ENCODE measurements at regions not wholly inside any gene's neighbourhood (a gene's known extent, or its start where the extent isn't known, plus 50 kb on each side); places are given as distances from the start of the nearest gene placed in this dataset.
"Not testable (repeated sequence)": the region's sequence is repeated elsewhere in the genome, so short reads cannot be mapped to it uniquely, and the experiment has no call there.

DNA sequence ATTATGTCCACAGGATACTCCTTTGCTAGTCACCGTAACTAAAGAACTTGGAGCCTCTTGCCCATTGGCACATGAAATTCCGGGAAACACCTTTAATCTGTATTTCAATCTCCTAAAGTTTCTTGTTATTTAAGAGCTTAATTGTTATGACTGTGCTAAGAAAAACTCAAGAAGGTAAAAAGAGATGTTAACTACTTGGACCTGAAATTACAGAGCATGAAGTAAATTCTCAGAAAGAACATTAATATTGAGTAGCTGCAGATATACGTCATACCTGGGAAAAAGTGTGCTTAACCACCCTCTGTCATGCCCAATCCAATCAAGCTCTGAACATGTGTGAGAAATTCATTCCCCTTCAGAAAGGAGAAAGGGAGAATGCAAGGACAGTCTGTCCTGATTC, 394.9 kb upstream of the PTGER4 start:
- no peak for DNase-seq (ENCODE audit: low spot score)

DNA sequence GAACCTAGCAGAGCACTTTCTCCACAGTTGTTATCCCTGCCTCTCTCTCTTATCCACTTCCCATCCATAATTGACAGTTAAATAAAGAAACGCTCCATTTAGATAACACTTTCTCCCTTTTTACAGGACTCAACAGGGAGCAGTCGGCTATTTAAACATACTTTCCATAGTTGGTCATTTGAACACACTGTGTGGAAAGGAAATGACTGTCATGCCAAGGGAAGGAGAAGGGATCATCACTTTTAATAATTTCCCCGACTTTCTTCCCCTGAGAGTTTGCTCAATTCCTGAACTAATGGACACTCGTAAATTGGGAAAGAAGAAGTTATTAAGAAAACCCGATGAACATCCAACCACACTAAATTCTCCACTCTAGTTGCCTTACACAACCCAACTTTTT, 400.8 kb upstream of the PTGER4 start:
- DNase-seq (ENCODE audit: low spot score) = no peak

DNA sequence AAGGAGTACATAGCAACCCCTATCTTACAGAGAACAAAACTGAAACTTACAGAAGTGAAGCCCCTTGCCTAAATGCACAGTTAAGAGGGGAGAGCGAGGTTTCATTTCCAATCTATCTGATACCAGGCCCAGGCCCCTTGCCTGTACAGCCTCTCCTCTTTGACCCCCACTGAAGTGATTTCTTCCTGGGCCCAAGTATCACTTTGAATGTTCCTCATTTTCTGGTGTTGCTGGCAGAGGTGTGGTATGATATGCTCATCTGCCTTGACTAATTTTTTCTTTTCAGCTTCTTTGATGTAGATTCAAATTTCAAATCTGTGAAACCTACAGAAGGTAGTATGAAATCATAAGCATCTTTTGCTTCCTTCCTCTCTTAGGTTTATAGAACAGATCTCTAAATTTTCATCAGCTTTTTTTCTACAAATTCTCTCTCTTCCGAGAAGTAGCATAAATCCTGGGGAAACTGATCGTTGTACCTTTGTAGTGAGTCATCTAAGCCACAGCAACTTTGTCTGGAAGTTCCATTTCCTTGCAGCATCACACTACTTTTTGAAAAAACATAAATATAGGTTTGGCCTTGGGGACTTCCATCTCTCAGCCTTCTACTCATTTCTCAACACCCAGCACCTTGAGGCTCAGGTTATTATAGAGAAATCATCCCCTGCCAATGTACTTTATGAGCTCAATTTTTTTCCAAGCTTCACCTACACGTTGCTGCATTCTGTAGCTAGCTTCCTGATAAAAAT, 402.4 kb upstream of the PTGER4 start:
- DNase-seq (ENCODE audit: low spot score) = no peak

DNA sequence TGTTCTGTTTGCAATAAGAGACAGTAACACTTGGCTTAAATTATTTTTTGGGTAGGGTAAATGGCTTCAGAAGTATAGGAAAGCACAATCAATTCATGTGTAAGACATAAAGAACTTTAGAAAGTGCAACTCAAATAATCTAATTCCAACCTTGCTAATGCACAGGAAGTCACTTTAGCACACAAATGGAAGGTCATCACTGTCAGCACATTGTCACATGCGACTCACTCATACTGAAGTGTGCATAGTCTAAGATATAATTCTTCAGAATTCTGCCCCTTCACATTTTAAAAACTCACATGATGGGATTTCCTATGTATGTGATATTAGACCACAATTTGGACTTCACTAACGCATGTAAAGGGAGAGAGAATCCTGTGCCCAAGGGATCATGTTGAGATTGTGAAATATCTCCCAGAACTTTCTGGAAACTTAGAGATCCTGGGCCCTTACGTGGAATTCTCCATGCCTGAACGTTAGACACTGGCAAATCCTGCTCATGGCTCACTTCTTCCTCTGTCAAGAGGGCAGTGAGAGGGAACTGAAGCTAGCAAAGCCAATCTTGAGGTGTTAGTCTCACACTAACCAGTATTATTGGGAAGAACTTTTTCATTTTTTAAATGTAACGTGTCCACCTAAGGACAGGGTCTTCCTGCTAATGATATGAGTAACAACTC, 403.2 kb upstream of the PTGER4 start:
- no peak for DNase-seq (ENCODE audit: low spot score)

DNA sequence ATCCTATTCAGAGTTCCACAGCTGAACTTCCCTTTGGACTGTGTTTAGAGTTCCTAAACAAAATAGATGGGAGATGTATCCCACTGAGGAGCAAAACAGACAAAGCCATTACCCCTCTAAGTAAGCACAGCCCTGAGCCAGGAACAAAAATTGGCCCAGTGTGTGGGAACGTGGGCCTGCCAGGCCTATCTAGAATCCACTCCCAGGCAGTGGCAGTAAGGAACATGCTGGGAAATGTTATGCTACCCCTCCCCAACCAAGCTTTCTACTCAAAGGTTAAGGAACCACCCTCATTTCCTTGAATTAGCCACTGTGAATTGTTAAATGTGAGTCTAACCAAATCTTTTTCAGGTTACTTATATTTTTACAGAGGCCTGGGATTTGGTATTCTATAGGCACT, 405.1 kb upstream of the PTGER4 start:
- no peak for DNase-seq (ENCODE audit: low spot score)

DNA sequence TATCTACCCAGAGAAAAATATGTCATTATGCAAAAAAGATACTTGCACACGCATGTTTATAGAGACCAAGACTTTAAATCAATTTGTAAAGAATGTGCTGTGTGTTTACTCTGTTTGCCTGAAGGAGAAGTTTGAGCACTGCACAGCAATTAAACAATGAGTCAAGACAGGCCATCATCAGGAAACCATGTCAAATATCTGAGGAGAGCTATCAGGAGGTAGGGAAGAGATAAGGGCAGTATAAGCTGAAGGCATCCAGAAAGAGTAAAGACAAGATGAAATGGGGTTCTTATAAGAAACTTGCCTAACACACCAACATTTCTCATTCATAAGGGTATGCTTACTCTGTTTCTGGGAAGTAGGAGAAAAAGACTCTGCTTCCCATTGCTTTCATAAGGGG, 405.8 kb upstream of the PTGER4 start:
- DNase-seq (ENCODE audit: low spot score) = no peak

DNA sequence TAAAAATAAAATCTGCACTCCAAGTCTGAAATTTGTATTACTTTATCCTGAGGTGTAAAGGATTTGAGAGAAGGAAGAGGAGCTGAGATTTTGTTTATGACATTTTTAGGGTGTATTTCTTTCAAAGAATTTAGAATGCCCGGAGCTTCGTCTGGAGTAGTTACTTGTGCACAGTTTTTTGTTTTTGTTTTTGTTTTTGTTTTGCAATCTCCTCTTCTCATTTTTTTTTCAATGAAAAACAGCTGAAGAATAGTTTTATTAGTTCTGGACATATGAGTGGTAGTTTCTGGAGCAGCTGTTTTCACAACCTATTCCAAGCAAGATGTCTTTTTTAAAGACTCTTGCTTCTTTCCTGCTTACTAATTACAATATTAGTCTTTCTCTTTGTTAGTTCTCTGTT, 408.2 kb upstream of the PTGER4 start:
- DNase-seq (ENCODE audit: low spot score) = no peak

DNA sequence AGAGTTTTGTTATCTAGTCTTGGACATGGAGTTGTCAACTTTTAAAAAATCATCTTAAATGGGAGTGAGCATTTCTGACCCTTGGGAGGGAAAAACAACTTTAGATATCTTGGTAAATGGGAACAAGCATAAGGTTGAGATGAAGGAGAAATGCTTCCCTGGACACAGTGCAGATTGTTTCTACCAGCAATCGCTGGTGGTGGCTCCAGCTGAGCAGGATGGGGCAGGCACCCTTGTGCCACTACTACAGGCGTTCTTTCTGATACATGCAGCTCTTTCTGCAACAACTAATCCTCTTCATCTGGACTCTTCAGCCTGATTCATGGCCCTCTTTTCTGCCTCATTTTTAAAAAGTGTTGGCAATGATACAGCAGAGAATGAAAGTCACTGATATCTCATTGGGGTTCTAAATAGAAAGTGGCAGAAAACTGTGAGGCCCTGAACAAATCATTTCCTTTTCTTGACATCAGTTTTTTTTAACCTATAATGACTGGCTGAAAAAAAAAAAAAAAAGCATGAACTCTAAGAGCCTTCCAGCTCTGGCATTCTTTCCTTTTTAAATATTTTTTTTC, 409.4 kb upstream of the PTGER4 start:
- DNase-seq (ENCODE audit: low spot score) = peak; percentile 87

DNA sequence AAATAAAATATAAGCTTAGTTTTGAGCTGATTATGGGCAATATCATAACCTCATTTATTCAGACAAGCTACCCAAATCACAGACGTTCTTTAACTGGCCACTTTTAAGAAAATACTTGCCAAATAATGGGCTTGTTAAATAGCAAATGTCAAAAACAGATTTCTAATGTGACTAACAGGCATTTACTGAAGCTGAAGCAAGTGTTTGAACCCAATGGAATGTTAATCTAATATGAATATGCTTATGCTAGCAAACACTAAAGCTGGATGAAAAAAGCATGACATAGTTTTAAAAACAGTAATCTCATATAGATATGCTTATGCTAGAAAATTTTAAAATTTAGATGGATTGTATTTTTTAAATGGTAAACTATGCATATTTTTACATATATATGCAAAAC, 411.6 kb upstream of the PTGER4 start:
- peak; percentile 11 for DNase-seq (ENCODE audit: low spot score)

DNA sequence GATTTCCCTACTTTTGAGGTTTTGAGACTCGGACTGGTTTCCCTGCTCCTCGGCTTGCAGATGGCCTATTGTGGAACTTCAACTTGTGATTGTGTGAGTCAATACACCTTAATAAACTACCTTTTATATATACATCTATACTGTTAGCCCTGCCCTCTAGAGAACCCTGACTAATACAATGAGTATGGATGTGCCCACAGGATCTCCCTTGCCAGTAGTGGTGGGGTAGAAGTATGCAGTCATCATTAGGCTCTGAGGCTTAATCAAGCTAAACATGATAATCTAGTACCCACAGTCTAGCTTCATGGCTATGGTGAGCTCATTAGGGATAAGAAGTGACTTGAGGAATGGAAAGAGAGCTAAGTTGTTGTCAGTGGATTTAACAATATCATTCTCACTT, 412.8 kb upstream of the PTGER4 start:
- DNase-seq (ENCODE audit: low spot score) = no peak

DNA sequence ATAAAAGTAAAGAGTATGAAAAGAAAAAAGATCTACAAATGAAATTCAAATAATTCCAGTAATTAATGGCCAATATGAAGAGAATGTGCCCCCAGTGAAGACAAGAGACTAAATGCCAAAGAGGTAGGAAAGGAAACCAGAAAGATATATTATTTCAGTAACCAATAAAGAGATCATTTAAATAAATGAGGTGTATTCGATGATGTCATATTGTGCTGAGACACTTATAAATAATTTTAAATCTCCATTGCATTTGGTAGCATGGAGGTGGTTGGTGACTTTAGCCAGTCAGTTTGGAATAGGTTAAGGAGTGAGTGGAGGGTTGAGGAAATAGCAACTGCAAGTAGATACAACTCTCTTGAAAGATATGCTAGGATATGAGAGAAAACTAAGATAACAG, 417.7 kb upstream of the PTGER4 start:
- DNase-seq (ENCODE audit: low spot score) = no peak

DNA sequence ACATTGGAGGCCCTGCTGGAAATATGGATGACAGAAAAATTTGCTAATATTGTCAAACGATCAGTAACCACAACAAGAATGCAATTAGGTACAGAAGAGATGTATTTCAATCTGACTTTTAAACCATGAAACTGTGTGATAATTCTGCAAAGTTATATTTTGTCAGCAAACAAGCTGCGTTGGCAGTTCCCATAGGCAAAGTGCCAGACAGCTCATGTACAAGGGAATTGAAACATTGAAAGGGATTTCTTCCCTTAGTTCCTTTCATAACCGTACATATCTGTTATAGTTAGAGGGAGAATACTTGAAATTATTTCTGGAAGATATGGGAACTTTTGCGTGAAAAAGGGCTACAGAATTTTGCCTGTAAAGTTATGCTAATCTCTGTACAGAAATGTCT, 419.4 kb upstream of the PTGER4 start:
- peak; percentile 74 for DNase-seq (ENCODE audit: low spot score)

DNA sequence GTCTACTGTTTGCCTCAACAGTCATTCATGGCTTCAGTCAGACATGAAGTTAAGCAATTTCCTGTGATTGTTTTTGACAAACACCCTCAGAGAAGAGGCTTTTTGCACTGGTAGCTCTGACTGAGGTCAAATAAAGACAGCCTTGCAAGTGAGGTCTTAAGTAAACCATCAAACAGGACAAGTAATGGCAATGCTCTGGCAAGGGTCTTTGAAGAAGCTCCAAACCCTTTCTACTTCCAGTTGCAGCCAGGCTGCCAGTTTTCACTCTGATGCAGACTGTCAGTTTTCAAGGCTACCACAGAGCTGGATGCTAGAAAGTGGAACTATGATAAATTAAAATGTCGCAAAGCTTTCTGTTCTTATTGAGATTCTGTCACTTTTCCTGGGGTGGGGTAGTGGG, 421.5 kb upstream of the PTGER4 start:
- no peak for DNase-seq (ENCODE audit: low spot score)

DNA sequence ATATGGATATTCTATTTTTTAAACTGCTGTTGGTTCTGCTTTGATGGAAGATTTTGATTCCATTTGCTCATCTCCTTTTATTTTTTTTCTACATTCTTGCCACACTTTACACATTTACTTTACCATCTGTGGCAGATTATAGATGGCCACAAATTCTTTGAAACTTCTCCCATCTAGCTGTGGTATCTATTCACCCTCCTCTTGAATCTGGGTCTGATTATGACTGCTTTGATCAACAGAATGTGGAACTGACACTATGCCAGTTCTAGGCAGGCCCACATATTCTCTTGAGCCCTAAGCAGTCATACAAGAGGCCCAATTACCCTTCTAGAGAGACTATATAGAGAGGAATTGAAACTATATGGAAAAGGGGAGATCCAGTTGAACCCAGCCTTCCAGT, 439.0 kb upstream of the PTGER4 start:
- no peak for DNase-seq (ENCODE audit: low spot score)

DNA sequence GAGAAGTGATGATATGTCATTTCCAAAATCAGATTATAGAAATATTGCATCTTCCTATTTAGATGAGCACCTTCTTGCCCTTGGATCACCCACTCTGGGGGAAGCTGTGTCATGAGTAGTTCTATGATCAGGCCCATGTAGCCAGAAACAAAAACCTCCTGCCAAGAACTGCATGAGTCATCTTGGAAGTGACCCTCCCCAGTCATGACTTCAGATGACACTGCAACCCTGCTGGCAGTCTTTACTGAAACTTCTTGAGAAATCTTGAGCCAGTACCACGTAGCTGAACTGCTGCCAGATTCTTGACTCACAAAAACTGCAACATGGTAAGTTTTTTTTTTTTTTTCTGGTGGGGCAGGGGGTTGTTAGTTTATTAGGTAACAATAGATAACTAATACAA, 439.6 kb upstream of the PTGER4 start:
- no peak for DNase-seq (ENCODE audit: low spot score)

DNA sequence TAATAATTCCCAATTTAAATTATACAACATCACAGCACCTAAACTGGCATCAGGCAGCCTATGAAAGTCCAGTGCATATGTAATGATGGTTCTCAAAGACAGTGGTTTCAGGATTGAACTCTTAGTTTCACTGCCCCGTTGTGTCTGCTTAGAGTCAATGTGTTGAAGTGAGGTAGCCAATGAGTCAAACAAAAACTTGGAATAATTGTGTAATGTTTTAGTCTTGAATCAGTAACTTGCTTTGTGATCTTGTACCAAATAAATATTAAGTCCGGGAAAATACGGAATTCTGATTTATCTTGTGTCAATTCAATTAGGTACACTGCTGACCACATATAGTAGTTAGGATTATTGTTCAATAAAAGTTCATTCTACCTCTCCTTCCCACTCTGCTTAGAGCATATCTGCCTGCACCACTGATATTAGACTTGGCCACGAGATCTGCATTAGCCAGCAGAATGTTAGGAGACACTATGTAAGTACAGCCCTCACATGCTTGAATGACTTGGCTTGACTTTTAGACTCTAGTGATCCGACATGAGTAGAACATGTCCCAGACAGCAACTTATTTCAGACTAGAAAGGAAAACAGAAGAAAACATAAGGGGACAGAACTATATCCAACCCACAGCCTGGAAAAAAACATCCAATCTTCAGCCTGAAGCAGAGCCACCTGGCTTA, 441.5 kb upstream of the PTGER4 start:
- no peak for DNase-seq (ENCODE audit: low spot score)

DNA sequence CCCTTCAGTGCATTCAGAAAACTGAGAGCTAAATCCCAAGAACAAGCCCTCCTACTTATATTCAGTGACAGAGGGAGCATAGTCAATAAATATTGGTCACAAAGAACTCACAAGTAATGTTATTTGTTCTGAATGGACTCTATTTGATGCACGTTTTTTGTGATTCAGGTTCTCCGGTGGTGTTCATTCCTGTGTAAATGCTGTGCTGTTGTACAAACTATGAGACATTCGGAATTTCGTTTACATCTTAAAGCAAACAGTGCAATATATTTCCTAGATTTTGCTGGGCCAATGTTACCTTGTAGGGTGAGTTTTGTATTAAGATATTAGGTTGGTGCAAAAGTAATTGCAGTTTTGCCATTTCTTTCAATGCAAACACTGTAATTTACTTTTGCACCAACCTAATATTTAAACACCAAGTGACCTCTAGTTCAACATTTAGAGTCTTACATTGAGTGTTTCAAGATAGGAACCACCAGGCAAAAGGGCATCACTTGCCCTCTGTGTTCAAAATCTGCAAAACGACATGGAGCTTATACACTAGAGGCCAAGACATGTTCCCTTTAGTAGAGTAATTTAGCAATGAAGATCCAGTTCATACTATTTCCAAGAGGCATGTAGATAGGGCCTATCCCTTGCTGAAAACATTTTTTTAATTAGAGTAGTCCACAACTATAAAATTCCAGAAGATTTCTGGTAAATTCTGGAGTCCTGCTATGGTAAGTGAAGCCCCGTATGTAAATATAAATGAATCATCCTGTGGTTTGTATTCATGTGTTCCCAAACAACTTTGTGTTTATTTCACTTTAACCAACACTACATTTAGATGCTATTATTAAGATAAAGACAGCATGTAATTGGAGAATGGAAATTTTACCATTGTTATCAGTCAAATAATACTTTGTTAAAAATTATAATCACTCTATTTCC, 444.0 kb upstream of the PTGER4 start:
- DNase-seq (ENCODE audit: low spot score) = no peak

DNA sequence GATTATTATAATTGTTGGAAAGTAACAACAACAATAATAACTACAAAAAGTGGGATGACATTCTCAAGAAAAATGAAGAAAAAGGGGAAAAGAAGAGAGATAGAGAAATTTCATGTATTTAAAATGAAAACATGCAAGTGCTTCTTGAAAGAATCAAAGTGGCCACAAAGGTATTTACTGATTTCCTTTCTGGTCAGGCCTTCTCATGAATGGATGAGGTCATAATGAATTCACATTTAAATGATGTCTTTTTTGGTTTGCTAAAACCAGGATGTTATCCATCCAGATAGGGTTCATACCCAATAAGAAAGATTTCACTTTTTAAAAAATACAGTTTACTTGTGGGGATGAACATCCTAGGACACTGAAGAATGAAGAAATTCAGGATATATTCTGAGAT, 446.4 kb upstream of the PTGER4 start:
- no peak for DNase-seq (ENCODE audit: low spot score)

DNA sequence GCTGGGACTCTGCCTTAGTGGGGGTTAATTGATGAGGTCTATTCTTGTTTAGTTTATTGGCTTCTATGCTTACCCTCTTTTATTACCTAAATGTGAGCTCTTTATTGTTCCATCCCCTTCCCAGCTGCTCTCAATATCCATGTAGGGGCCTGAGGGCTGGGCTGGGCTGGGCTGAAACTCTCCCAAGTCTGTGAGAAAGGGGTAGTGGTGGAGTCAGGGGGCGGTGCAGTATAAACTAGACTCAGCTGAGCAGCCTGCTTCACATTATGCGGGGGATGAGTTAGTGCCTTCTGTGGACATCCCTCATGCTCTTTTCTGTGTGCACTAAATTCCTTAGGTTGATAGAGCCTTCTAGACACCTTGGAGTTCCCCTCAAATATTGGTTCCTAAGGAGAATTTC, 451.8 kb upstream of the PTGER4 start:
- no peak for DNase-seq (ENCODE audit: low spot score)

DNA sequence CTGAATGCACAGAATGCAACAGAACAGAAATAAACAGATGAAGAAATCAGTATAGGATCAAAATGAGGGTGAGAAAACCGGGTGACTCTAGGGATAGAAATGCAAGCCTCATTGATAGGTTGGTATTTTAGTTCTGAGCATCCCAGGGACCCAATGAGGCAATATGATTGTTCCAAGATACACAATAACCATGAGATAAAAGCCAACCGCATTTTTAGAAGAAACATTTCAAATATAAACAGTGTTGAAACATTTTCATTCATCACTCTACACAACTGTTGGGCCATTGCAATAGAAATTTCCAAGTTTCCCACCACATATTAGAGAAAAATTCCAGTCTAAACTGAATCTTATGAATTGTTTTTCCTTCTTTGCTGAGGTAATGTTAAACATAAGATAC, 452.3 kb upstream of the PTGER4 start:
- DNase-seq (ENCODE audit: low spot score) = no peak

DNA sequence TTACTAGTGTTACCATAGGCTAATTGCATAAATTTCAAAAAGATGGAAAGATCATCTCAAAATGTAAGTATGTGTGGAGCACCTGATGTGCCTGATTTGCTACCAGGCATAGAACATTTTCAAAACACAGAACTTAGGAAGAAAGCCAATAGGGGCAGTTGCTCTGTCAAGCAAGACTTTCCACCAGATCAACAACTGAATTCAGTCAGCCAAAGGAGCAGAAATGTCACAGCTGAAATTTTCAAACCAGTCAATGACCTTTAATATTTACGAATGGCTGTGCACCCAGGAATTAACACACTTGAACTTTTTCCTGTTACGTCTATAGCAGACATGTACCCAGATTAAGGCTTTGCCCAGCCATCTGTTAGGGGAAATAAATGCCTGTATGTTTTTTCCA, 452.8 kb upstream of the PTGER4 start:
- no peak for DNase-seq (ENCODE audit: low spot score)

DNA sequence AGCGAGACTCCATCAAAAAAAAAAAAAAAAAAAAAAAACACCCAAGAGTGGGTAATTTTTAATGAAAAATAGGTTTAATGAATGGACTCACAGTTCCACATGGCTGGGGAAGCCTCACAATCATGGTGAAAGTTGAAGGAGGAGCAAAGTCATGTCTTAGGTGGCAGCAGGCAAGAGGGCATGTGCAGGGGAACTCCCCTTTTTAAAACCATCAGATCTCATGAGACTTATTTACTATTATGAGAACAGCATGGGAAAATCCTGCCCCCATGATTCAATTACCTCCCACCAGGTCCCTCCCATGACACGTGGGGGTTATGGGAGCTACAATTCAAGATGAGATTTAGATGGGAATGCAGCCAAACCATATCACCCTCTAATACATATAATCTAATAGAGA, 454.6 kb upstream of the PTGER4 start:
- not testable (repeated sequence) for DNase-seq (ENCODE audit: low spot score)

Measured in umbilical cord (tissue), 1 donor.